ENCODE measurements at regions not wholly inside any gene's neighbourhood (a gene's known extent, or its start where the extent isn't known, plus 50 kb on each side); places are given as distances from the start of the nearest gene placed in this dataset.

DNA sequence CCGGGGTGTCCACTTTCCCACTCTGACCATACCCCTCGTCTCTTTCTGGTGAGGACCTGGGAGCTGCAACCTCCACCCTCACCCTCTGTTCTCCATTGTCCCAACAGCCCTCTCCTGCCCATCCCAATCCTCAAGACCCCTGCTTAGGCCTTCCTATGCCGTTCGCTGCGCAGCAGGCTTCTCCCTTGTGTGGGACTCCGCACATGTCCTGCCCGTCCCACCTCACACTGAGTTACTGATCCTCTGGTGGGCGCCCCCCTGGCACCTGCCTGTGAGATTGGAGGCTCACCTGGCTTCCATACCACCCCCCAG is 119.5 kb upstream of the SNTG2 start:
- DNase-seq (ENCODE audit: low read depth): no peak

DNA sequence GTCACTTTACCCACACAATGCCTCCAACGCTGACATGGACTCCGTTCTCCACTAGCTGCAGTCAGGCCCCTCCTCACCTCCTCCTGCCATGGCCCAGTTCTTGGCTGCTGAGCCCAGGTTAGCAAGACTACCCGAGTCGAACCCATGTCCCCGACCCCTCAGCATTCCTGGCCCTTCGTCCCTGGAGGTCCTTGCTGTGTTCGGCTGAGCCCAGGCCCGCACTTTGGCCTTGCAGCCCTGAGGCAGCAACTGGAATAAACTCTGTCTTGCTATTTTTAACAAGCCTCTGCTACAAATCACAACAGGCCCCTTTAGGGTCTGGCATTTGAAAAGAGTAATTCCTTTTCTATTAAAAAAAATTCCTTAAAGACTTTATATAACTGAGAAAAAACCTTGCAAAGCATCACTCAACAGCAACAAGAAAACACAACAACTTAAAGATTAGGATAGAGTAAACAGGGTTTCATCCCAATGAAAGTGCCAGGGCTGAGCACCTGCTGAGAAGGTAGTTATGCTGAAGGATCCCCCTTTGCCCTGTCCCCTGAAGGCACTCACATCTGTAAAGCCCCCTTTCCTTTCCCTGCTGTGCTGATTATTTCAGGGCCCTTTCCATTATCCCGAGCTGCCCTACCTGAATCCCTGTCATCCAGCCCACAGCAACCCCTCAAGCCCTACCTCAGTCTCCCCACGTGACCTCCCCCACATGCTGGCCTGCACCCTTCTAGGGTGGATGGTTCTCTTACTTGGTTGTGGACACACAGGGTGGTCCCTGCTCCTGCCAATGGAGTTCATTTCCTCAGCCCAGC is 120.0 kb upstream of the SNTG2 start:
- DNase-seq (ENCODE audit: low read depth): no peak

DNA sequence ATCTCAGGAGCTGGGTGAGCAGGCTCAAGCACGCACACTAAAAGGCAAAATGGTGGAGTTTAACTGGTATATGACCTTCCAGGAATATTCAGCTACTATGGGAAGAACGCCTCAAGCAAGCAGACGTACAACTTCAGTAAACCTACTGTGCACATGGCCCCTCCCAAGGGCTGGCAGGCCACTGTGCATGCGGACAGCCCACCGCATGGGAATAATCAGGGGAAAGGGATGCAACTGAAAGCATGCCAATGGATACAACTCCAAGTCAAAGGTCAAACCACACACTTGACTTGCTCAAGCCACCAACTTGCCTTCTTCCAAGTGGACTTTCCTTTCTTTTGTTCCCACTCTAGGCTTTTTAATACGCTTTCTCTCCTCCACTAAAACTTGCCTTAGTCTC is 121.6 kb upstream of the SNTG2 start:
- DNase-seq (ENCODE audit: low read depth): no peak

DNA sequence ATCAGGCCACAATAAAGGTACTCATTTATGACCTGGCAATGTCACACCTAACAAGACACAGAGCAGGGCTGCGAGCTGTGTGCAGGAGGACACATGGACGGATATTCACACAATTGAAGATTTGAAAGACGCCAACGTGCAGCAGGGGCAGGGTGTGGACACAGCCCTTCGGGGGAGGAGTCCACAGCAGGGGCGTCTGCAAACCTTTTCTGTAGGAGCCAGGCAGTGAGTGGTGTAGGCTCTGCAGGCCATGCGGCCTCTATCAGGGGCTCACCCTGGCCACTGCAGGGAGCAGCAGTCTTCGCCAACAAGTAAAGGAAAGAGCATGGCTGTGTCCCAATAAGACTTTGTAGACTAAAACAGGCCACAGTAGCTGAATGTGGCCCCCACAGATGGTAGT is 125.7 kb upstream of the SNTG2 start:
- no peak for DNase-seq (ENCODE audit: low read depth)

DNA sequence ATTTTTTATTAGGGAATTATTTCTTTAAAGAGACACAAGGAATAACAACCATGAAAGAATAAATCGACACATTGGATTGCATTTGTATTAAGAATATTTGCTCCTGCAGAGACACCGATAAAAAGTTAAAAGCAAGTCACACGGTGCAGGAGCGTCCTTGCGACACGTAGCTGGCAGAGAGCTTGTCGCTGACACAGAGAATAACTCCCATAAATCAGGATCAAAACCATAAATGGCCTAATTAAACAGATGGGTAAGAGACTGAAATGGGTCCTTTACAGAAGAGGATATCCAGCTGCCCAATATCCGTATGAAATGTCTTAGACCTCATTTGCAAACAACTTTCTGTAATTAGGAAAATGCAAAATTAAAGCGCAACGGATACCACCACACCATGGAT is 126.1 kb upstream of the SNTG2 start:
- DNase-seq (ENCODE audit: low read depth): no peak

DNA sequence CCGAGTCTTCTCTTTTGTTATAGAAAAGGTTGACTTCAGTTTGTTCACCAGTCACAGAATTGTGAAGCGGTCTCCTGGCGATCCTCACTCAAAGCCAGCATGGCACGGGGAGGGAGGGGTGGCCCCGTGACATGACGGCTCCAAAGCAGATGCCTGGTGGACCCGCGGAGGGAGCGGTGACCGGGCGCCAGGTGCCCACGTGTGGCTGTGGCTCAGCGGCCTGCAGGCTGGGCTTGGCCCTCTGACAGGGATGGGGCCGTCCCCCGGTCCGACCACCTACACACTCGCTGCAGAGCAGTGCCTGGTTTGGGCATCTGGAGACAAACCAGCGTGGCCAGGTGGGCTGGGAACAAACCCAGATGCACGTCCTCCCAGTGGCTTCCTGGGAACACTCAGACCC is 129.1 kb upstream of the SNTG2 start:
- no peak for DNase-seq (ENCODE audit: low read depth)

DNA sequence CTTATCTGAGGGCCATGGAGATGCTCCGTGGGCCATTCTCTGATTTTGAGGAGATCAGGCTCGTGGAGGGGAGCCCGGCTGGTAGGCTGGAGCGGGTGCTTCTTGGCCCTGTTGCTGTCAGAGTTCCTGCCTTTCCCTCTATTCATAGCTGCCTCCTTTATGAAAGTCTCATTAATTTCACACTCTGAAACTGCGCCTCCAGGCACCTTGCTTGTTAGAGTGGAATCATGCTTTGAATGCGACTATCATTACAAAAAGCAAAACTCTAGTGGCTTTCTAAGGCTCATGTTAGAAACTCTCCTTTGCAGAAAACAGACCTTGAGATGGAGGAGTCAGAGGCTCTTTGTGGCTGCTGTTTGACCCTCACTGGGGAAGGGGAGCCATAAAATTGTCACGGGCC is 131.0 kb upstream of the SNTG2 start:
- no peak for DNase-seq (ENCODE audit: low read depth)

DNA sequence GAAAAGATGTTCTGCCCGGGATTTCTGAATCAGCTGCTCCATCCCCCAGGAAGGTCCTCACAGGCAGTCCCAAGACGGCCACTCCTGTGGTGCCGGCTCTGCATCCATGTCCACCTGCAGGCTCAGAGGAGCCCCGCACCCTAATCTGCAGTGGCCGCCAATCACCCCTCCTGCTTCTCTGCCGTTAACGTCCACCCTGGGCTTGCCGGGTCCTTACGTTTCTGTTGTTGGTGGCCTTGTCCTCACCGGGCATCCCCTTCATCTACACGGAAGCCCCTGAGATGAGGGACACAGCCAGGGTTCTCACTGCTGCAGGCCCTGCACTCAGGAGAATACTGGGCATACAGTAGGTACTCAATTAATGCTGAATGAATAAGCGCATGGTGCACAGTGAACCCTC is 131.5 kb upstream of the SNTG2 start:
- DNase-seq (ENCODE audit: low read depth): no peak

DNA sequence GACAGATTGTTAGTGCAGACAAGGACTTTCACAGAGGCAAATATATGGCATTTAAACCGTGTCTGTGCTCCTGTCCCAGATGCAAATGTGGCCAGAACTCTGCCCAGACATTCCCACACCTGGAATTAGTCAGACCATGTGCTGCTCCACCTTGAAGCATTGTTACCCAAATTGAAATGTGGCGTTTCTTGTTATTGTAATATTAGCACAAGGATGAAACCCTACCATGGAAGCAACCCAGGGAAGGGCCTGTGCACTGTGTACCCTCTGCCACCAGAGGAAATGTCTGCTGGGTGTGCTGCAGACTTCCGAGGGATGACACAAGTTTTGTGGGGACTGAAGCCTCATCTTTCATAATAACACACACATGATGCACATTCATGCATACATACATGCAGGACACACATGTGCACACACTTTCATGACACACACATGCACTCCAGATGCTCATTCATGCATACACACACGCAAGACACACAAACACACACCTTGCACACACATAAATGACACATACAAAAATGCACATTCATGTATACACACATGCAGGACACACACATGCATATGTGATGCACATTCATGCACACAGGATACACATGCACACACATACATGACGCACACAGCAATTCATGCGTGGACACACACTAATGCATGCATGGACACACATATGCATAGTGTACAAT is 133.2 kb upstream of the SNTG2 start:
- DNase-seq (ENCODE audit: low read depth): no peak

DNA sequence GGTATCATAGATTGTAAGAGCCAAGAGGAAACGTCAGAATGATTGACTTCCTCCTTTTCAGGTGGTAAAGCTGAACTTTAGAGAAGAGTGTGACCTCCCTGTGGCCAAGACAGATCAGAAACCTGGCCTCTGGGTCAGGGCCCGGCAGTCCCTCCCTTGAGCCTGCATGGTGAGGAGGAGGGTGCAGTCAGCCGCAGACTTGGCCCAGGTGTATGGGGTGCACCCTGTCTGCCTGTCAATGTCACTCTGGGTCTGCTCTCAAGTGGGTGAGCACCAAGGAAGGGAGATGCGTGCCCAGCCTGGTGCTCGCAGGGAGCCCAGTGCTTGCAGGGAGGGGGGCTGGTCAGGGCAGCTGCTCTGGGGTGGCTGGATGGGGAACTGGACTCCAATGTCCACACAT is 134.4 kb upstream of the SNTG2 start:
- no peak for DNase-seq (ENCODE audit: low read depth)

DNA sequence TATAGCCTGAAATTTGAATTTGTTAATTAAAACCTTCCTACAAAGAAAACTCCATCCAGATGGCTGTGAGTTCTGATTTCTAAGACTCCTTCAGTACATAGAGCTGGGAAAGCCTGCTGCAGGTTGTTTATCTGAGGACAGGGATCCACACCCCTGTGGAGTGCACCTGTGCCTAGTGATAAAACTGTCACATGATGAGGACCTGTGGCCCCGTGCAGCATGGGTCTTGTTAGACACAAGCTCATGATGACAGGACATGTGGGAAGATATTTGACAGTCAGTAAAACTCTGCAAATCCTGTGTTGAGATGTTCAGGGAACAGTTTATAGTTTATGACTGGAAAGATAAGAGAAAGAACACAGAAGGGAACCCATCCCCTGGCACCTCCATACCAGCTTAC is 133.2 kb upstream of the TMEM18 start:
- DNase-seq (ENCODE audit: low read depth): no peak

DNA sequence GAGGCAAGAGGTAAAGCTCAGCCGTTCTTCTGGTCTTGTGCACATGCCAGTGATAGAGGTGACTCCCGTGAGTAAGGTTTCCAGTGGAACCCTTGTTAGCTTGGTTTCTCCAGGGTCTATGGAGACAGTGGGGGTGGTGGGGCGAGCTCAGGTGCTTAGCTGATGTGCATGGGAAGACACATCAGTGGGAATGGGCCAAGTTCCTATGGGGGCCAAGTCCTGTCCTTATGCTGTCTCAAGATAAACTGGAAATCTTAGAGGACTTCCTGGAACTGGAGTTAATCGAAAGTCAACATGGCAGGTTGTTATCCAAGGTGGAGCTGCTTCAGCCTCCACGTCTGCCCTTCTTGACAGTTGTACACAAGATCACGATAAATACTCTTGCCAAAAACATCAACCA is 130.1 kb upstream of the TMEM18 start:
- no peak for DNase-seq (ENCODE audit: low read depth)

DNA sequence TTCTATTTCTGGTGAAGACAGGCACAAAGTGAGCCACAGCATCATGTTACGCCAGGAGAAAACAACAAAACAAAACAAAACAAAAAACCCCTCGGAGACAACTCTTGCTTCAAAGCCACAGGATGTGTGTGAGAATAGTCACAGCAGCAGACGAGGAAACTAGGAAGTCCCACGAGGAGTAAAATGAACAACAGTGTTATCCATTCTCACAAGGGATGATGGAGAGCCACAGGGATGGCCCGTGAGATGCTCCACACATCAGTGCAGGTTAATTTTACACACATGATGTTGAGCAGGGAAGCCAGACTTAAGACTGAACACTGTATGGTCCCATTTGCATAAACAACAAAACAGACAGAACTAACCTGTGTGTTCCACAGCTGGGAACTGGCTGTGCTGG is 128.5 kb upstream of the TMEM18 start:
- DNase-seq (ENCODE audit: low read depth): no peak

DNA sequence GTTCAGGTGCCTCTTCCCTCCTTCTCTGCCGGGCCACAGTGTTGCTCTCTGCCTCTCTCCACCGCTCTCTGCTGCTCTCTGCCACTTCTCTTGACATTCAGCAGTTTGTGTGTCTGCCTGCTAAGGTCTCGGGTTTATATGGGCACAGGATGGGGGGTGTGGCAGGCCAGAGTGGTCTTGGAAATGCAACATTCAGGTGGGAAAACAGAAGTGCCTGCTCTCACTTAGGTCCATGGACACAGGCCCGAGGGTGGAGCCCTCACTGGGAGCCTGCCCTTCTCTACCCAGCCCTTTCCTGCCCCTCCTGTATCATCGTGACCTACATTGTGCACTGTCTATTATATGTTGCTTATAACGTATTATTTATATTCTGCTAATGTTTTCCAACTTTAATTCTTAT is 120.8 kb upstream of the TMEM18 start:
- DNase-seq (ENCODE audit: low read depth): no peak

DNA sequence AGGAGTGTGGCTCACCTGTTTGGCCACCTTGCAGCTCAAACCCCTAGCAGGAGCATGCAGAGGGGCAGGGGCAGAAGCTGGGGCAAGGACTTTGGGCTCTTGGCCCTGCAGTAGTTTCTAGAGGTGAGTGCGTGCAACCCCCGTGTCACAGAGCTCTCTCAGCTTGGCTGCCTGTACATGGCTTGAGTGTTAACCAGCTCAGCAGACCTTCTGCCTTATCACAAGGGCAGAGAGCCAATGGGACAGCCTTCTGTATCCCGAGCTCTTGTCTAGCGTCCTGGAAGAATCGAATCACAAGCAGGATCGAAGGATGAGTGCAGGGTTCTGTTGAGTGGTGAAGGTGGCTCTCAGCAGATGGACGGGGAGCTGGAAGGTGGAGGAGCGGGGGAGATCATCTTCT is 120.3 kb upstream of the TMEM18 start:
- no peak for DNase-seq (ENCODE audit: low read depth)

DNA sequence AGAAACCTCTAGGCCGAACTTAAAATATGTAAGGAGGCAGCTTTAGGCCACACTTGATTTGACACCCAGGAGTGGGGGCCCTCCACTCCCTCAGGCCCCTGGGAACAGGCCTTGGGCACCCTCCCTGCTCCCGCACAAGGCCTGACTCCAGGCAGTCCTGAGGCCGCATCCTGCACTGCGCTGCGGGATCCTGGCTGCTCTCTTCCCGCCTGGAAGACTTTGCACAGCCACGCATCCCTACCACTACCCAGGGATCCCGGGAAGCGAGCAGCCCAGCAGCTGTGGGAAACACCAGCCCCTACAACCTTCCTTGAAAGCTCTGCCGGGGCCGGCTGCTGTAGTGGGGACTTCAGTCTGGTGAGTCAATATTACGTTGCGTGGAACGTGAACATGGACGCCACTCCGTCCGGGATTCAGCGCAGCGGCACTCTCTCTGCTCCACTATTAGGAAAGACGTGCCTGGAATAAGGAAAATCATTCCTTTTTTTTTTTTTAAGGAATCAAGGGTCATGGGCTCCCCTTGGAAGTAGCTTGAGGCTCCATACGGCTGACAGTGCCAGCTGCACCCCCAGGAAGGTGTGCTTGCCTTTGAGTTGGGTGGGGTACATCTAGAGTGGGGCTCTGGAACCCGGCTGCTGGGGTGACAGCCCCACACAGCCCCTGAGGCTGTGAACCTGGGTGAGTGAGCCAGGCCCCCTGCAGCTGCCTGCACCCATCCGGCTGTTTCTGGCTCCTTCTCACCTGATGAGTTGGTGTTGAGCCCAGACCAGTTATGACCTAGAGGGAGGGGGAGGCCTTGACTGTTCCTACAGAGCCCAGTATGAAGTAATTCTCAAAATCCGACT is 119.2 kb upstream of the TMEM18 start:
- DNase-seq (ENCODE audit: low read depth): no peak

DNA sequence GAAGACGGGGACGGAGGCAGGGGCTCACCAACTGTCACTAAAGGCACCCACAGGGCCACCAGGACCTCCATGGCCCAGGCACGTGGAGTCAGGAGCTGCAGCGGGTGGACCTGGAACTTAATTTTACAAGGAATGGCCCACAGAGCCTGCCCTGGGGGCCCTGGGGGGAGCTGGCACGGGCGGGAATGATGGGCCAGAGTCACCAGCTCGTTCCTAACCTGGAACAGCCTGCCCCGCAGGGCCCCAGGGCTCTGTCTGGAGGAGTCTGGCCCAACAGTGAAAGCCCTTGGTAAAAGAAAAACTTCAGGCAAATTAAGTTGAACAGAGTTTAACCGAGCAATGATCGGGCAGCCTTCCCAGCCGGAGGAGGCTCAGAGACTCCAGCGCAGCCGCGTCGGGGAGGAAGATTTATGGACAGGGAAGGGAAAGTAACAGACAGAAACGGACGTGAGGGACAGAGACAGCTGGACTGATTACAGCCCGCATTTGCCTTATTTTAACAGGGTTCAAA is 118.4 kb upstream of the TMEM18 start:
- DNase-seq (ENCODE audit: low read depth): no peak

DNA sequence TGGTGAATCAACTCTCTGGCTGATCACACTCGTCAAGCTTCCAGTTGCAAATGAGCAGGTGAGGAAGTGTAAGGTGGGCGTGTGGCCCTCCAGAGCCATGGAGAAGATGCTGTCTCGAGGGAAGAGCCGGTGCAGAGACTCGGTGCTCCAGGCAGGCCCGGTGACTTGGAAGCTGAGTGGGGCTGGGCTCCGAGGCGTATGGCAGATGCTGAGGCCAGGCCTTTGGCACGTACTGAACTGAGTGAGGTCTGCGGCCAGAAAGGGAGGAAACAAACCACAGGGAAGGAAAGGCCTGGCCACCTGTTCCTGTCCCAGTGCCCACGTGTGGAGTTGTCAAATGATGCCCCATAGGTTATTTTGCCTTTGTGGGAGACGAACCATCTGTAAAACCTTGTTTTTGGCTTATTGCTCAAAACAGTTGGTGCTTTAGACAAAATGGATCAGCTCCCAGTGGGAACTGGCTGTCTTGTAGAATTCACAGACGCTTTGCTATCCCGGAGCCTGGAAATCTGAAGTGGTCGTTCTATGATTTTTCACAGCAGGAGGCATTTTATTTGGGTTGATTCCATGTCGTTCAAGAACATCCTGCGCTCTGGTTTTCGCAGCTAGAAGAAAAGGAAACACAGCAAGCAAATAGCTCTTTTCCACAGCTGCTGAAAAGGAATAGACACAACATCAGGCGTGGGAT is 117.5 kb upstream of the TMEM18 start:
- no peak for DNase-seq (ENCODE audit: low read depth)

DNA sequence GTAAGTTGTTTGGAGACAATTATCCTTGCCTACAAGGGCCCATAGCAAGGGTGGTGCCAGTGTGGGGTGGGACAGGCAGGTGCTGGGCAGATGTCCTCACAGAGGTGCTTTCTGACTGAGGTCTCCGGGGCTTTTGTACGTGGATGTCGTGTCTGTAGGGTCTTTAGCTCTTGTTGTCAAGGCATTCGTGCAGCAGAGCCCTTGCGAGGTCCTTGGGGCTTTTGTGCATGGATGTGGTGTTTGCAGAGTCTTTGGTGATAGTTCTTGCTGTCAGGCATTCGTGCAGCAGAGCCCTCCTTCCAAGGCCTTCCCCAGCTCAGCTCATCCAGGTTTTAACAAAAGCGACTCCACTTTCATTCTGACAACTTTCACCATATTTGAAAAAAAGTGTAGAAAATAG is 116.0 kb upstream of the TMEM18 start:
- DNase-seq (ENCODE audit: low read depth): no peak

DNA sequence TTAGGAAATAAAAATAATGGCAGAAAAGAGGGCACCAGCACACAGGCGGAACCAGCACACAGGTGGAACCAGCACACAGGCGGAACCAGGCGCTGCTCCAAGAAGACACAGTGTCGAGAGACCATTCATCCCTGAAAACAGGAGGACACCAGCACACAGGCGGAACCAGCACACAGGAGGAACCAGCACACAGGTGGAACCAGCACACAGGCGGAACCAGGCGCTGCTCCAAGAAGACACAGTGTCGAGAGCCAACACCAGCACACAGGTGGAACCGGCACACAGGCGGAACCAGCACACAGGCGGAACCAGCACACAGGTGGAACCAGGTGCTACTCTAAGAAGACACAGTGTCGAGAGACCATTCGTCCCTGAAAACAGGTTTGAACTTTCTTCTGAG is 115.5 kb upstream of the TMEM18 start:
- no peak for DNase-seq (ENCODE audit: low read depth)

DNA sequence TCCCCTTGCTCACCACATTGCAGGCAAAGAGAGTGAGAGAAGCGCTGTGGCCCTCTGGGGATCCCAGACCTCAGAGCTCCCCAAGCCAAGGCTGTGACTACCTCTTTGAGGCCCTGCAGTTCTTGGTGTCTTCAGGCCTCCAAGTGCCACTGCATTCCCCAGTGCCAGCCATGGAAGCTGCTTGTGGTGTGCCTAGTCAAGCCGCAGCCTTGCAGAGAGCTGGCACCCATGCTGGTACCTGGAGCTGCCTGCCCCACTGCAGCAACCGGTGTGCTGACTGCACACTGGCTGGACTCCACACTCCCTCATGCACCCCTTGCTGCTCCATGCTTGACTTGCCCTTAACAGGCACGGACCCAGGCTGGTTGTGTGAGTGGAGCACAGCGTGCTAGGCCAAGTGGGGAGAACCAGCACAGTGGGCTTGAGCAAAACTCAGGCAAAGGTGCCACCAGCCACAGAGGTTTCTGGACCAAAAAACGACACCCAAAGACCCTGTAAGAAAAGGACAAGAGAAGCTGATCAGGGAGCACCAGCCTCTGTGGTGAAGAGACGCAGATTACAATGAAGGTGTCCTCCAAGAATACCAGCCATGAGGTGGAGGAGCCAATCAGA is 113.5 kb upstream of the TMEM18 start:
- no peak for DNase-seq (ENCODE audit: low read depth)

DNA sequence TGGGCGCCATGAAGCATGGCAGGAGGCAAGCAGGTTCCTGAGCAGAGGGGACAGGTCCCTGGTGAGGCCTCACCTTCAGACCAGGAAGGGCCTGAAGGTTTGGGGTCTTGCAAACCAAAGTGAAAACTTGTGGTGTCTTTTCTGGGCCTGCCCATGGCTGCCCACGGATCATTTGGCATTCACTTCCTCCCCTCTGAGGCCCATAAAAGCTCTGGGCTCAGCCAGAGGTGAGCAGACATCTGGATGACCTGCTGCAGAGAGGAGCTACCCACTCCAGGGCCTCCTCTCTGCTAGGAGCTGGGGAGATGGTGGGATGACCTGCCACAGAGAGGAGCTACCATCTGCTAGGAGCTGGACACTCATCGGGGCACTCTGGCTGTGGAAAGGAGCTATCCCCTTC is 112.9 kb upstream of the TMEM18 start:
- no peak for DNase-seq (ENCODE audit: low read depth)

All from M059J (cell line).